ENCODE measurements at regions not wholly inside any gene's neighbourhood (a gene's known extent, or its start where the extent isn't known, plus 50 kb on each side); places are given as distances from the start of the nearest gene placed in this dataset.

DNA sequence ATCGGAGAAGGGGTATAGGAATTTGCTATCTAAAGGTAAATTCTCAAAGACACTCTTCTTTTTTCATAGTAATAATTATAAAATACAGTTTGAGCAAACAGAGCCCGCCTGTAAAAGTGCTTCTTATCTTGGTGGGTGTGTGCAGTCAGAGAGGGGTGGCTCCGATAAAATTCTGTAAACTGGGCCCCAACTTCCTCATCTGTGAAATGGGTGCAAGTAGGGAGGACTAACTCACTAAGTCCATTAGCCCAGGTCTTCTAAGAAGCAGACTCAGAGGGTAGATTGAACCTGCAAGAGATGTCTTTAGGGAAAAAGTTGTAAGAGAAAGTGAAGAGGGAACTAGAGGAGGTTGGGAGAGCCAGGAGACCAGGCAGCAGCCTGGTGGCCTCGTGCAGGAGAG lies 245.8 kb upstream of the RREB1 start:
- TF ChIP-seq, protein P1, sequence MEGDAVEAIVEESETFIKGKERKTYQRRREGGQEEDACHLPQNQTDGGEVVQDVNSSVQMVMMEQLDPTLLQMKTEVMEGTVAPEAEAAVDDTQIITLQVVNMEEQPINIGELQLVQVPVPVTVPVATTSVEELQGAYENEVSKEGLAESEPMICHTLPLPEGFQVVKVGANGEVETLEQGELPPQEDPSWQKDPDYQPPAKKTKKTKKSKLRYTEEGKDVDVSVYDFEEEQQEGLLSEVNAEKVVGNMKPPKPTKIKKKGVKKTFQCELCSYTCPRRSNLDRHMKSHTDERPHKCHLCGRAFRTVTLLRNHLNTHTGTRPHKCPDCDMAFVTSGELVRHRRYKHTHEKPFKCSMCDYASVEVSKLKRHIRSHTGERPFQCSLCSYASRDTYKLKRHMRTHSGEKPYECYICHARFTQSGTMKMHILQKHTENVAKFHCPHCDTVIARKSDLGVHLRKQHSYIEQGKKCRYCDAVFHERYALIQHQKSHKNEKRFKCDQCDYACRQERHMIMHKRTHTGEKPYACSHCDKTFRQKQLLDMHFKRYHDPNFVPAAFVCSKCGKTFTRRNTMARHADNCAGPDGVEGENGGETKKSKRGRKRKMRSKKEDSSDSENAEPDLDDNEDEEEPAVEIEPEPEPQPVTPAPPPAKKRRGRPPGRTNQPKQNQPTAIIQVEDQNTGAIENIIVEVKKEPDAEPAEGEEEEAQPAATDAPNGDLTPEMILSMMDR (conservative IDR thresholded peaks at IDR 0.05; ENCODE audit: low read depth, low read length), result no peak
- TF ChIP-seq EZH2 (IDR thresholded peaks at IDR 0.05; ENCODE audit: borderline replicate concordance, low read depth, low read length, poor library complexity, severe bottlenecking), result no peak
